CD4-positive, alpha-beta T cell treated with Interleukin-17A for 4 hours (primary cell): ENCODE measurements at regions not wholly inside any gene's neighbourhood (a gene's known extent, or its start where the extent isn't known, plus 50 kb on each side); places are given as distances from the start of the nearest gene placed in this dataset.

ENCODE experiments used
- DNase-seq: peaks from one replicate; pipeline ENCODE4 v3.0.0-alpha.2; 2020; ENCODE audit warnings: mixed read lengths

DNA sequence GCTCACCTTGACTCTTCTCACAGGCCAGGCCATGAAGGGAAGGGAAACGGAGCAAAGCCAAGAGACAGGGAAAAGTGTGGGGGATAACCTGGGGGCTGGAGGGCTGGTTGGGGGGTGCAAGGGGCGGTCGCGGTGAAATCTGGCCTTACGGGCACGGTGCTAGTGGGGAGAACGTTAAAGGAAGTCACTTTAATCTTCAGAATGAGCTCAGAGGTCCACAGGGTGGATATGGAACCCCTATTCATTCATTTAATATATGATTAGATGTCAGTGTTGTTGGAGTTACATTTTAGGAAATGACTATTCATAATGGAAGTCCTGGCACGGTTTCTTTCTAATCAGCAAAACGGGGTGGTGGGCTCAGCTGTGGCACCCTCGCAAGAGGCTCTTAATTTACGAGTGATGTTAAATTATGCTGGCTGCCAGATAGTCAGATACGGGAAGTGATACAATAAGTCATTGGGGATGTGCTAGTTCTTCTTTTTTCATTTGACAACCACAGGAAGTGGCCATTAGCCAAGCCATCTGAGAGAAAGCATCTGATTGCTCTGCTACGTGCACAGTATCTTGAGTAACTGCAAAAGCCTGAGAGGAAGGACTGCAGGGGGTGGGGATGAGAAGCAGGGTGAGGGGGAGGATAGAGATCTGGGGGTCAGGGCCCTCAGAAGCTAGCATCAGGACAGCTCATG, 253.0 kb downstream of the QKI start:
- no peak for DNase-seq

DNA sequence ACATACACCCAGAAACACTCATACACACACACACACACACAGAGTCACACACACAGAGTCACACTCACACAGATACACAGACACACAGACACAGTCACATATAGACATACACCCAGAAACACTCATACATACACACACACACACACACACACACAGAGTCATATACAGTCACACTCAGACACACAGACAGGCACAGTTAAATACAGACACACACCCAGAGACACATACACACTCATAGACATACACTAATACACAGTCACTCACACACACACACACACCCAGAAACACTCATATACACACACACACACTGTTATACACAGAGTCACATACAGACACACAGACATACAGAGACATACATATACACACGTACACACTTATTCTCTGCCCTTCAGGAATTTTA, 250.9 kb downstream of the QKI start:
- no peak for DNase-seq

DNA sequence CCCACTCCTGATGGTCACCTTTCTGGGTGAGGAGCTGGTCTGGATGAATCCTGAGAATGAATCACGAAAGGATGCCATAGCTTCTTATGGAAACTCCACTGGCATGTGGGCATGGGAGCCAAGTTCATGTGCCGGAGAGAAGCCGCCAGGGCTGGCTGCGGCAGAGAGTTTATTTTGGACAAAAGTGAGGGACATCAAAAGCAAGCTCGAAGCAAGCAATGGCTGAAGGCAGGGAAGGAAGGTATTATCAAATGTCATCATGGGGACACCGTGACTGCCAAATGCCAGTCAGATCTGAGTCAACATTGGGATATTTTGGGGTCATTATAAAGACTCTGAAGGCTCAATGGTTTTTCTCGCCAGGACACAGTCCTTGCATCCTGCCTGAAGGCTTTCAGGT, 249.1 kb downstream of the QKI start:
- no peak for DNase-seq

GRCh38 chr6:163662604-163663225, 248.2 kb downstream of the QKI start:
- no peak for DNase-seq

- no peak for DNase-seq
Measured at GRCh38 chr6:163661272-163661671, 246.8 kb downstream of the QKI start.

DNA sequence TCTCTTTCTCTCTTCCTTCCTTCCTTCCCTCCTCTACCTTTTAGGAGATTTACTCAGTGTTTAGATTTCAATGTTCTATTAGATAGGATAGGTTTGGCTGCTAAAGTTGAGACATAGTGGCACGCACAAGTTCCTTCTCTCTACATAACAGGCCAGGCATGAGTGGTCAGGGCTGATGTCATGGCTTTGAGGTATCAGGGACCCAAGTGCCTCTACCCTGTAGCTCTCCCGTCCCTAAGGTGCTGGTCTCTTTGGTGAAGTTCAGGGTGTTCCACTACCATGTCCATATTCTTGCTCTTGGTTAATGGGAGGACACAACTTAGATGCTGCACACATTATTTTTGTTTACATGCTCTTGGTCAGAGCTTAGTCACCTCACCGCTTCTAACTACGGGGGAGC, 245.3 kb downstream of the QKI start:
- no peak for DNase-seq

GRCh38 chr6:163655217-163656121, 241.0 kb downstream of the QKI start:
- DNase-seq = no peak

GRCh38 chr6:163651915-163652668, 237.6 kb downstream of the QKI start:
- DNase-seq = no peak

DNA sequence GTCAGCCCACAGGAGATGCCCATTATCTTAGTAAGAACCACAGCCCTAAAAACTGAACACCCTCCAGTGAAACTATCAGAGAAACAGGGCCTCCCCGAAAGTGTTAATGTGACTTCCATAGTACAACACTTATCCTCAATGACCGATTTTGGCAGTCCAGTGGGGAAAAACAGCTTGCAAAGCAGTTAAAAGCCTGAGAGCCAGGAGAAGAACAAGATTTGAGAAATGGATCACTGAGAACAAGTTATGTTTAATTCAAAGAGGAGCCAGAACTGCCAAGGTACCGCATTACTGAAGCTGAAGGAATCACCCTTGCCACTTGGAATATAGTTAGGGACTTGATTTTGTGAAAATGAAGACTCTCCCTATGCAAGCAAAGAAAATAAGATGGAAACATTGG, 236.9 kb downstream of the QKI start:
- DNase-seq = no peak

- DNase-seq = no peak
Measured at GRCh38 chr6:163648868-163649267, 234.3 kb downstream of the QKI start.

DNA sequence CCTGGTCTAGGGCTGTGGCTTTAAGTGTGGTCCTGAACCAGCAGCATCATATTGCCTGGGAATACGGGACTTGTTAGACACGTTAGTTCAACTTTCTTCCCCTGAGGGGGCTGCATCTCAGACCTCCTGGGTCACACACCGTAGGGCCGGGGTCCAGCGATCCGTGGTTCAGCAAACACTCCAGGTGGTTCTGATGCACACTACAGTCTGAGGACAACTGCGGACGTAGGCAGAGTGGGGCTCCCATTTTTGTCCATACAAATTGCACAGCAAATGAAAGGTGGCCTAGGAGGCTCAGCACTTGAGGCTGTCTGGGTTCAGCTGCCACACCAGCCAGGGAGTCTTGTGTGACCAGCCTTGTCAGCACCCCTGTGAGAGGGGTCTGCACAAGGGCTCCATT, 233.1 kb downstream of the QKI start:
- no peak for DNase-seq

- no peak for DNase-seq
Measured at GRCh38 chr6:163646866-163647265, 232.3 kb downstream of the QKI start.

DNA sequence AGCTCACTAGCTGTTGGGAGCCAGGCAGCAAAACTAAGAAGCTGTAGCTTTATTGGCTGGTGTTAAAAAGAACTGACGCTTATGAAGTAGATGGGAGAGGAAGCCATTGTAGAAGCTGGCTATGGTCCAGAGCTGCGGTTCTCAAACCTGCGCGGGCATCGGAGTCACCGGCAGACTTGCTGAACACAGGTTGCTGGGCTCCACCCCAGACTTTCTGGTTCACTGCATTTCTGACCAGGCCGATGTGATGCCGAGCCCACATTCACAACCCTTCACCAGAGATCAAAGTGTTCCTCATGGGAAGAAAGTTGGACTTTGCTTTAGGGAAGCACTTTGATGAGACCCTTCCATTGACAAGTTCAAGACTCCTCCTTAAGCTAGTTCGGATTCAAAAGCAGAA, 231.6 kb downstream of the QKI start:
- DNase-seq = no peak

DNA sequence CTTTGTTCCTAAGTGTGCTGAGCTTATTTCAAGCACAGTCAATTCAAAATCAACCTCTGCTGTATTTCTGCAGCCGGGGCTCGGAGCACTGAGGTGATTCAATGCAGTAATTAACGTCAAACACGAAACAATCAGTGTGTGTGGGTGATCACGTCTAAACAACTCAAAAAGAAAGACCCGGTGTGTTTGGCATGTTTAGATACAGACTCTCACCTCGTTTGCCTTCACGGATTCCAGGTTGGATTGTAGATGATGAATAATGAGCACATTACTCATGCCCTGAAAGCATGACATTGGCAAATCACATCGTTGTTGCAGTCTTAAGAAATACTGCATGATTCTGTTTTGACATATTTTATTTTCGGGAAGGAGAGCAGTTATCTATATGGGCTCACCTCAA, 231.0 kb downstream of the QKI start:
- DNase-seq = no peak

DNA sequence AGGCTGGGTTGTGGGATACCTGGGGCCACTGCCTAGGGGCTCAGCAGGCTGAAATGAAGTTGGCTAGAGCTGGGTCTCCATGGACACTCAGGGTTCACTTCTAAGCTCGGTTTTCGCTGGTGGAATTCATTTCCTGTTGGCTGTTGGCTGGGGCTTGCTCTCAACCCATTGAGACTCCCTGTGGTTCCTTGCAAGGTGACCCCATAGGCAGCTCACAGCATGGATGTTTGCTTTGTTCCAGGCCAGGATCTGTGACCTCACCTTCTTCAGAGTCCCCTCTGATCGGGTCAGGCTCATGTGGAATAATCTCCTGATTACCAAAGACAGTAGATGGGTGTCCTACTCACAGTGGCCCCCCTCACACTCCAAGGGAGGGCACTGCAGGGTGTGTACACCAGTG, 229.3 kb downstream of the QKI start:
- no peak for DNase-seq

DNA sequence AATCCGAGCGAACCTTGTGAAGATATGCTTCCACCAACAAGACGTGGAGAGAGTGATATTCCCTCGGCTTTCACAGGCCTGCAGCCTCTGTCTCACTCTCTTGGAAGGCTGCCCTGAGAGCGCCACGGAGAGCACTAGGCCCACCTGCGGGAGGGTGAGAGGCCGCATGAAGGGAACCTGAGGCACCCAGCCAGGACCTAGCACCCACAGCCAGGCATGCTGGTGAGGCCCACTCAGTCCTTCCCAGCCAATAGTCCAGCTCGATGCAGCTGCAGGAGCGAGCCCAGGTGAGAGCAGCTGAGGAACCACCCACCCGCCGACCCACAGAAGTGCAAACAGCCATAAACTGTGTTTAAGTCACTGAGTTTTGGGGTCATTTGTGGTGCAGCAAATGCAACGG, 227.2 kb downstream of the QKI start:
- no peak for DNase-seq

DNA sequence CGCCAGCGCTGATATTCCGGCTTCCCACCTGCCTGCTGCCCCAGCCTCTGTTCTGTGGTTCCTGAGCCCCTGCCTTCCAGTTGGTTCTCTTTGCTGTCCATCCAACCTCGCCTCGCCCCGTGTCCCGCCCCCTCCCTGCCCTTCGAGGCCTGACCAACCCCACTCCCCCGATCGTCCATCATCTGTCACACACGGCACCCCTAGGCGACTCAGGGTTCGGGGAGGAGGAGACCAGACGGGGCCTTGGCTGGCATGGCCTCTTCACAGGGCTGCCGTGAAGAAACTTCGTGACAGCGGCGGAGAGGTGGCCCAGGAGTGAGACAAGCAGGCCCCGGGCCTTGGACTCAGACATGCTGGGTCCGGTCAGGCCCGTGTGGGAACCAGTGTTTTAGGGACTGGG, 226.1 kb downstream of the QKI start:
- no peak for DNase-seq

DNA sequence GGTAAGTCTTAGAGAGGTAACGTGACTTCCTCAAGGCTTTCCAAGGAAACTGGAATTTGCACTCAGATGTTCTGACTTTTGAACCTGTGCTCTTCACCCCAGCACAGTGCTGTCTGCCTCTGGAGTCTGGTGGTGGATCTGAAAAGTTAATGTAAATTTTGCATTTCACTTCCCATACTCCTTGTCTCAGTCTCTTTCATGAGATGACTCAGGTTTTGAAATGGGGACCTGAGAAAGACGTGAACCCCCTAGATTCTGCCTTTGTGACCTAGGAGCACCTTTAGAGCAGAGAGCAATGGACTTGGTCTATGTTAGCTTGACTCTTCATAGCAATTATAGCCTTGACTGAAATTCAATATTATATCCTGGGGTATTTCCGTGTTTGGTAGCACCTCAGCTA, 223.0 kb downstream of the QKI start:
- no peak for DNase-seq

- no peak for DNase-seq
Measured at GRCh38 chr6:163635731-163636364, 221.3 kb downstream of the QKI start.

- no peak for DNase-seq
Measured at GRCh38 chr6:163635315-163635714, 220.8 kb downstream of the QKI start.

DNA sequence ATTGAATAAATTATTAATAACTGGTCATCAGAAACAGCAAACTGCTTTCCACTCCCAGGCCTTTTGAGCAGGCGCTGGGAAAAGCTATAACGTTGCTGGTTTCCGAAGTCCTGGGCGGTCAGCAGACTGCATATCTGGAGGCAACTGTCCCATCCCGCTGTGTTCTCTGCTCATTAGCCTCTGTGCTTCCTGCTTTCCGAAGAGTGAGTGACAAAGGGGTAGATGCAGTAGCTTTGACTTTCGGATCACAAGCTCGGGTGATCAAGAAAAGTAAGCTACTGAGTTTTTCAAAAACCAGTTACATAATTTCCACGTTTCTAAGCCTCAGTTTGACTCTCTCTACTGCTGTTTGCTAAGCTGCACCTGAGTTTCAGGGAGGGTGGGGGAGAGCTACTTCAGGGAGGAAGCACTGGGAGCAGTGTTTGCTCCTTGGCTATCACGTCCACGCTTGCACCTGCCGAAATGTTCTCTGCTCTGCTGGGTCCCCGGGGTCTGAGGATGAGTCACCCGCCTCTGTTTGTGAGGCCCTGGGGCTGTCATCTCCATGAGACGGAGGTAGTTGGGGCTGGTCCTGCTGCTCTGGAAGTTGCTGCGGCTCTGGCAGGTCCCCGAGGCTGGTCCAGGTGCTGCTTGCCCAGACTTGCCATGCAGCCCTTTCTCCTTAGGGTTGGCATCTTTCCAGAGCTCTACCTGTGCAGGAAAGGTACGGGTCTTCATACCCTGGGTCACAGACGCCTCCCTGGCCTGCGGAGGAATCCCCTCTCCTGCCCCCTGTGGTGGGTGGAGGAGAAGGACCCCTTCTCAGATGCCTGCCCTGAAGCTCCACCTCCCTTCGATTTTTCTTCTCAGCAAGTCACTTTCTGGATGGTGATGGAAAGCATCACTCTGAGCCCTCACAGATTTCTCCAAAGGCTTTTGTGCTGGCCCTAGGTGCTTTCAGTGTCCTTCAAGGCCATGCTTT, 220.0 kb downstream of the QKI start:
- DNase-seq = no peak

DNA sequence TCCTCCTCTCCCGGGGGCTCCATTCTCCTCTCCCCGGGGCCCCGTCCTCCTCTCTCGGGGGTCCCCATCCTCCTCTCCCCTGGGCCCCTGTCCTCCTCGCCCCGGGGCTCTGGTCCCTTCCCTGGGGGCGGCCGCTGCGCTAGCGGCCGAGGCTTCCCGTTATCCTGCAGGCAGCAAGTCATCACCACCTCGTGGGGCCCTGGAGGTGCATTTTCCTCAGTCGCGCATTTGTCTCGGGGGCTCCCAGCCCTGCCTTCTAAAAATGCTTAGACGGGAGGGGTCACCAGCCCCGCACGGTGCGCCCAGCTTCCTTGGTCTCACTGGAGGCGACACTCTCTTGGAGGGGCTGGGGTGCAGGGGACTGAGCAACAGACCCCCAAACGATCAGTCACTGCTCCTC, 216.5 kb downstream of the QKI start:
- no peak for DNase-seq
